ENCODE measurements at regions not wholly inside any gene's neighbourhood (a gene's known extent, or its start where the extent isn't known, plus 50 kb on each side); places are given as distances from the start of the nearest gene placed in this dataset.
"Not testable (repeated sequence)": the region's sequence is repeated elsewhere in the genome, so short reads cannot be mapped to it uniquely, and the experiment has no call there.

- not testable (repeated sequence) for DNase-seq
Observed at GRCh38 chr10:30696416-30697185, 67.0 kb upstream of the LYZL2 start.

- not testable (repeated sequence) for DNase-seq
Observed at GRCh38 chr10:30695481-30696236, 66.1 kb upstream of the LYZL2 start.

- DNase-seq = no peak
Observed at GRCh38 chr10:30694518-30695228, 65.1 kb upstream of the LYZL2 start.

- no peak for DNase-seq
Observed at GRCh38 chr10:30691639-30692015, 62.1 kb upstream of the LYZL2 start.

GRCh38 chr10:30690948-30691638 is 61.5 kb upstream of the LYZL2 start:
- not testable (repeated sequence) for DNase-seq

- no peak for DNase-seq
Observed at GRCh38 chr10:30688456-30688855, 58.9 kb upstream of the LYZL2 start.

- DNase-seq = peak; percentile 44 to 63
Observed at GRCh38 chr10:30687698-30688213, 58.2 kb upstream of the LYZL2 start.

- DNase-seq = no peak
Observed at GRCh38 chr10:30686708-30687107, 57.2 kb upstream of the LYZL2 start.

GRCh38 chr10:30683496-30683895 is 53.9 kb upstream of the LYZL2 start:
- DNase-seq = no peak

- DNase-seq = not testable (repeated sequence)
Observed at GRCh38 chr10:30682377-30683199, 53.0 kb upstream of the LYZL2 start.

- DNase-seq = no peak
Observed at GRCh38 chr10:30680908-30681307, 51.4 kb upstream of the LYZL2 start.
